GM18498 (cell line): ENCODE measurements at regions not wholly inside any gene's neighbourhood (a gene's known extent, or its start where the extent isn't known, plus 50 kb on each side); places are given as distances from the start of the nearest gene placed in this dataset.

ENCODE experiments used
- ATAC-seq: cut with Tn5 transposase; IDR thresholded peaks from one replicate; pipeline ENCODE4 v1.9.1; 2021; ENCODE audit warnings: mild to moderate bottlenecking, moderate library complexity; ENCODE audit not compliant: unreplicated experiment

- no peak for ATAC-seq
Measured at GRCh38 chr13:110826861-110827672, 87.8 kb downstream of the ANKRD10 start.
